ENCODE measurements at regions not wholly inside any gene's neighbourhood (a gene's known extent, or its start where the extent isn't known, plus 50 kb on each side); places are given as distances from the start of the nearest gene placed in this dataset.

GRCh38 chr10:59563531-59563930 is 146.1 kb downstream of the SLC16A9 start:
- Histone ChIP-seq H3K9ac (ENCODE audit: insufficient read length, low read depth) (no peak overlapping the region), H3K36me3 (ENCODE audit: insufficient read depth, insufficient read length, low read length) (no peaks in the 10 kb centered on the region), H3K4me1 (ENCODE audit: insufficient read depth, insufficient read length) (no peaks in the 10 kb centered on the region), H3K9me3 (ENCODE audit: insufficient read depth, low read length) (no peaks in the 10 kb centered on the region), H3K4me3 (ENCODE audit: insufficient read length, low read depth) (no peak overlapping the region), H3K27me3 (ENCODE audit: insufficient read depth, insufficient read length) (no peaks in the 10 kb centered on the region)
- DNase-seq (ENCODE audit: low read depth, low spot score), result no peak
- no peak for TF ChIP-seq ZNF274 (IDR thresholded peaks at IDR 0.05; ENCODE audit: low read depth, low read length)
- no peak for TF ChIP-seq SUZ12 (IDR thresholded peaks at IDR 0.05; ENCODE audit: extremely low read depth, insufficient read depth, insufficient read length)
- no peak for TF ChIP-seq YY1 (IDR thresholded peaks at IDR 0.05; ENCODE audit: insufficient read depth, insufficient read length)

- Histone ChIP-seq H3K27me3 (ENCODE audit: insufficient read depth, insufficient read length) (no peaks in the 10 kb centered on the region), H3K36me3 (ENCODE audit: insufficient read depth, insufficient read length, low read length) (no peaks in the 10 kb centered on the region), H3K9ac (ENCODE audit: insufficient read length, low read depth) (no peak overlapping the region), H3K4me1 (ENCODE audit: insufficient read depth, insufficient read length) (no peaks in the 10 kb centered on the region), H3K4me3 (ENCODE audit: insufficient read length, low read depth) (no peak overlapping the region), H3K9me3 (ENCODE audit: insufficient read depth, low read length) (no peaks in the 10 kb centered on the region)
- DNase-seq (ENCODE audit: low read depth, low spot score), result no peak
- TF ChIP-seq YY1 (IDR thresholded peaks at IDR 0.05; ENCODE audit: insufficient read depth, insufficient read length) (no peak), SUZ12 (IDR thresholded peaks at IDR 0.05; ENCODE audit: extremely low read depth, insufficient read depth, insufficient read length) (no peak), ZNF274 (IDR thresholded peaks at IDR 0.05; ENCODE audit: low read depth, low read length) (no peak)
Measured at GRCh38 chr10:59562126-59562525, 147.5 kb downstream of the SLC16A9 start.

GRCh38 chr10:59561477-59562121 is 148.1 kb downstream of the SLC16A9 start:
- H3K36me3 ChIP-seq (ENCODE audit: insufficient read depth, insufficient read length, low read length), result no peaks in the 10 kb centered on the region
- no peaks in the 10 kb centered on the region for H3K4me1 ChIP-seq (ENCODE audit: insufficient read depth, insufficient read length)
- no peak for DNase-seq (ENCODE audit: low read depth, low spot score)
- TF ChIP-seq ZNF274 (IDR thresholded peaks at IDR 0.05; ENCODE audit: low read depth, low read length) (no peak), YY1 (IDR thresholded peaks at IDR 0.05; ENCODE audit: insufficient read depth, insufficient read length) (no peak), SUZ12 (IDR thresholded peaks at IDR 0.05; ENCODE audit: extremely low read depth, insufficient read depth, insufficient read length) (no peak)
- H3K9me3 ChIP-seq (ENCODE audit: insufficient read depth, low read length), result no peaks in the 10 kb centered on the region
- H3K4me3 ChIP-seq (ENCODE audit: insufficient read length, low read depth), result no peak overlapping the region
- H3K27me3 ChIP-seq (ENCODE audit: insufficient read depth, insufficient read length), result no peaks in the 10 kb centered on the region
- H3K9ac ChIP-seq (ENCODE audit: insufficient read length, low read depth), result no peak overlapping the region

GRCh38 chr10:59560990-59561389 is 148.7 kb downstream of the SLC16A9 start:
- H3K4me3 ChIP-seq (ENCODE audit: insufficient read length, low read depth), result no peak overlapping the region
- DNase-seq (ENCODE audit: low read depth, low spot score), result no peak
- no peaks in the 10 kb centered on the region for H3K36me3 ChIP-seq (ENCODE audit: insufficient read depth, insufficient read length, low read length)
- H3K9me3 ChIP-seq (ENCODE audit: insufficient read depth, low read length), result no peaks in the 10 kb centered on the region
- no peaks in the 10 kb centered on the region for H3K27me3 ChIP-seq (ENCODE audit: insufficient read depth, insufficient read length)
- TF ChIP-seq ZNF274 (IDR thresholded peaks at IDR 0.05; ENCODE audit: low read depth, low read length) (no peak), SUZ12 (IDR thresholded peaks at IDR 0.05; ENCODE audit: extremely low read depth, insufficient read depth, insufficient read length) (no peak), YY1 (IDR thresholded peaks at IDR 0.05; ENCODE audit: insufficient read depth, insufficient read length) (no peak)
- no peaks in the 10 kb centered on the region for H3K4me1 ChIP-seq (ENCODE audit: insufficient read depth, insufficient read length)
- H3K9ac ChIP-seq (ENCODE audit: insufficient read length, low read depth), result no peak overlapping the region

- no peaks in the 10 kb centered on the region for H3K4me1 ChIP-seq (ENCODE audit: insufficient read depth, insufficient read length)
- no peaks in the 10 kb centered on the region; the same call in 1 of the 2 replicates for H3K9me3 ChIP-seq (ENCODE audit: insufficient read depth, low read length)
- H3K4me3 ChIP-seq (ENCODE audit: insufficient read length, low read depth), result no peak overlapping the region
- no peak for DNase-seq (ENCODE audit: low read depth, low spot score)
- no peak for TF ChIP-seq SUZ12 (IDR thresholded peaks at IDR 0.05; ENCODE audit: extremely low read depth, insufficient read depth, insufficient read length)
- no peak for TF ChIP-seq YY1 (IDR thresholded peaks at IDR 0.05; ENCODE audit: insufficient read depth, insufficient read length)
- no peak for TF ChIP-seq ZNF274 (IDR thresholded peaks at IDR 0.05; ENCODE audit: low read depth, low read length)
- no peak overlapping the region for H3K9ac ChIP-seq (ENCODE audit: insufficient read length, low read depth)
- H3K27me3 ChIP-seq (ENCODE audit: insufficient read depth, insufficient read length), result no peaks in the 10 kb centered on the region
- no peaks in the 10 kb centered on the region for H3K36me3 ChIP-seq (ENCODE audit: insufficient read depth, insufficient read length, low read length)
Measured at GRCh38 chr10:59560161-59560560, 149.5 kb downstream of the SLC16A9 start.

- Histone ChIP-seq H3K9ac (ENCODE audit: insufficient read length, low read depth) (no peak overlapping the region), H3K4me3 (ENCODE audit: insufficient read length, low read depth) (no peak overlapping the region), H3K27me3 (ENCODE audit: insufficient read depth, insufficient read length) (no peaks in the 10 kb centered on the region), H3K36me3 (ENCODE audit: insufficient read depth, insufficient read length, low read length) (no peaks in the 10 kb centered on the region), H3K9me3 (ENCODE audit: insufficient read depth, low read length) (no peaks in the 10 kb centered on the region; the same call in 1 of the 2 replicates), H3K4me1 (ENCODE audit: insufficient read depth, insufficient read length) (no peaks in the 10 kb centered on the region)
- no peak for DNase-seq (ENCODE audit: low read depth, low spot score)
- no peak for TF ChIP-seq SUZ12 (IDR thresholded peaks at IDR 0.05; ENCODE audit: extremely low read depth, insufficient read depth, insufficient read length)
- TF ChIP-seq YY1 (IDR thresholded peaks at IDR 0.05; ENCODE audit: insufficient read depth, insufficient read length), result no peak
- no peak for TF ChIP-seq ZNF274 (IDR thresholded peaks at IDR 0.05; ENCODE audit: low read depth, low read length)
Measured at GRCh38 chr10:59558066-59558465, 151.6 kb downstream of the SLC16A9 start.

GRCh38 chr10:59557642-59558041 is 152.0 kb downstream of the SLC16A9 start:
- H3K27me3 ChIP-seq (ENCODE audit: insufficient read depth, insufficient read length), result no peaks in the 10 kb centered on the region
- H3K9me3 ChIP-seq (ENCODE audit: insufficient read depth, low read length), result no peaks in the 10 kb centered on the region; the same call in 1 of the 2 replicates
- H3K4me1 ChIP-seq (ENCODE audit: insufficient read depth, insufficient read length), result no peaks in the 10 kb centered on the region
- H3K4me3 ChIP-seq (ENCODE audit: insufficient read length, low read depth), result no peak overlapping the region
- H3K9ac ChIP-seq (ENCODE audit: insufficient read length, low read depth), result no peak overlapping the region
- peak; percentile 18 for DNase-seq (ENCODE audit: low read depth, low spot score)
- TF ChIP-seq ZNF274 (IDR thresholded peaks at IDR 0.05; ENCODE audit: low read depth, low read length) (no peak), YY1 (IDR thresholded peaks at IDR 0.05; ENCODE audit: insufficient read depth, insufficient read length) (no peak), SUZ12 (IDR thresholded peaks at IDR 0.05; ENCODE audit: extremely low read depth, insufficient read depth, insufficient read length) (no peak)
- no peaks in the 10 kb centered on the region for H3K36me3 ChIP-seq (ENCODE audit: insufficient read depth, insufficient read length, low read length)
